Effector memory CD4-positive, alpha-beta T cell (primary cell): ENCODE measurements at regions not wholly inside any gene's neighbourhood (a gene's known extent, or its start where the extent isn't known, plus 50 kb on each side); places are given as distances from the start of the nearest gene placed in this dataset.
"Not testable (repeated sequence)": the region's sequence is repeated elsewhere in the genome, so short reads cannot be mapped to it uniquely, and the experiment has no call there.

Source experiments
- DNase-seq, 3 donors: peaks; one replicate each; pipeline ENCODE4 v3.0.0-alpha.2; 2020
- H3K27ac ChIP-seq: 2 replicates; pipeline ENCODE4 v1.7.0; 2013; ENCODE audit warnings: mild to moderate bottlenecking, low read length, moderate library complexity; ENCODE audit not compliant: insufficient read depth, poor library complexity, severe bottlenecking
- H3K27me3 ChIP-seq: replicated peaks from 2 replicates; pipeline ENCODE4 v1.7.0; 2013; ENCODE audit warnings: mild to moderate bottlenecking, low read length; ENCODE audit not compliant: insufficient read depth, control insufficient read depth, poor library complexity, severe bottlenecking
- H3K36me3 ChIP-seq: 2 replicates; pipeline ENCODE4 v1.7.0; 2013; ENCODE audit warnings: mild to moderate bottlenecking, low read length, moderate library complexity; ENCODE audit not compliant: control insufficient read depth, insufficient read depth
- H3K4me1 ChIP-seq: 2 replicates; pipeline ENCODE4 v1.7.0; 2013; ENCODE audit warnings: low read length, mild to moderate bottlenecking; ENCODE audit not compliant: control insufficient read depth, insufficient read depth, poor library complexity, severe bottlenecking
- H3K4me3 ChIP-seq: 2 replicates; pipeline ENCODE4 v1.7.0; 2013; ENCODE audit warnings: low read length, low read depth, mild to moderate bottlenecking; ENCODE audit not compliant: insufficient read depth, poor library complexity, severe bottlenecking
- H3K9me3 ChIP-seq: 2 replicates; pipeline ENCODE4 v1.7.0; 2013; ENCODE audit warnings: mild to moderate bottlenecking, low read length, moderate library complexity; ENCODE audit not compliant: control insufficient read depth

DNA sequence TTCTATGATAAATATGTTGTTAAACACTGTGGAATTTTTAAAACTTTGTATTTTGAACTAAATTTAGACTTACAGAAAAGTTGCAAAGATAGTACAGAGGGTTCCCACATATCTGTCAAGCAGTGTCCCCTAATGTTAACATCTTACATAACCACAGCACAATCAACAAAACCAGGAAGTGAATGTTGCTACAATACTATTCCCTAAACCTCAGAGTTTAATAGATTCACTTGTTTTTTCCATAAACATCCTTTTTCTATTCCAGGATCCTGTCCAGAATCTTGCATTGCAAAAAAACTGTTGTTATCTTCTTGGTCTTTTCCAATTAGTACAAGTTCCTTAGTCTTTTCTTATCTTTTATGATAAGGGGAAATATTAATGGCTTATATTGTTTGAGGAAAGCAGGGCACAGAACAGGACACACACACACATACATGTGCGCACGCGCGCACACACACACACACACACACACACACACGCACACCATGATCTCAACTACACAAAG lies 251.1 kb upstream of the TRIB2 start:
- no peak overlapping the region for H3K27ac ChIP-seq
- no peak for DNase-seq
- no peak overlapping the region for H3K4me3 ChIP-seq
- H3K9me3 ChIP-seq: no peaks in the 10 kb centered on the region
- no peaks in the 10 kb centered on the region for H3K27me3 ChIP-seq
- H3K4me1 ChIP-seq: no peaks in the 10 kb centered on the region
- no peaks in the 10 kb centered on the region for H3K36me3 ChIP-seq

- DNase-seq: no peak
- Histone ChIP-seq H3K36me3 (no peaks in the 10 kb centered on the region), H3K4me3 (no peak overlapping the region), H3K9me3 (no peaks in the 10 kb centered on the region), H3K27me3 (no peaks in the 10 kb centered on the region), H3K4me1 (no peaks in the 10 kb centered on the region), H3K27ac (no peak overlapping the region)
These were observed 249.4 kb upstream of the TRIB2 start for GRCh38 chr2:12467303-12467702.

GRCh38 chr2:12469141-12469561 lies 247.6 kb upstream of the TRIB2 start:
- Histone ChIP-seq H3K27ac (no peak overlapping the region), H3K4me3 (no peak overlapping the region), H3K9me3 (no peaks in the 10 kb centered on the region), H3K4me1 (no peaks in the 10 kb centered on the region), H3K27me3 (no peaks in the 10 kb centered on the region), H3K36me3 (no peaks in the 10 kb centered on the region)
- no peak for DNase-seq

DNA sequence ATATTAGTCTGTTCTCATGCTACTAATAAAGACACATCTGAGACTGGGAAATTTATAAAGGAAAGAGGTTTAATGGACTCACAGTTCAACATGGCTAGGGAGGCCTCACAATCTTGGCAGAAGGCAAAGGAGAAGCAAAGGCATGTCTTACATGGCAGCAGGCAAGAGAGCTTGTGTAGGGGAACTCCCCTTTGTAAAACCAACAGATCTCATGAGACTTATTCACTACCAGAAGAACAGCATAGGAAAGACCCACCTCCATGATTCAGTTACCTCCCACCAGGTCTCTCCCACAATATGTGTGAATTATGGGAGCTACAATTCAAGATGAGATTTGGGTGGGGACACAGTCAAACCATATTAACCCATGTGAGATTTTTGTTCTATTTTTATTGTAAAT lies 244.5 kb upstream of the TRIB2 start:
- H3K9me3 ChIP-seq, DNase-seq, H3K27me3 ChIP-seq, H3K4me1 ChIP-seq, H3K4me3 ChIP-seq, H3K27ac ChIP-seq, H3K36me3 ChIP-seq: not testable (repeated sequence)

- Histone ChIP-seq H3K27me3 (no peaks in the 10 kb centered on the region), H3K4me3 (no peak overlapping the region), H3K9me3 (no peaks in the 10 kb centered on the region), H3K27ac (no peak overlapping the region), H3K36me3 (no peaks in the 10 kb centered on the region), H3K4me1 (no peaks in the 10 kb centered on the region)
- DNase-seq: no peak
These were observed 238.3 kb upstream of the TRIB2 start for GRCh38 chr2:12478151-12479064.

GRCh38 chr2:12479065-12479601 lies 237.6 kb upstream of the TRIB2 start:
- Histone ChIP-seq H3K4me1 (no peaks in the 10 kb centered on the region), H3K27me3 (no peaks in the 10 kb centered on the region), H3K27ac (no peak overlapping the region), H3K36me3 (no peaks in the 10 kb centered on the region), H3K9me3 (no peaks in the 10 kb centered on the region), H3K4me3 (no peak overlapping the region)
- DNase-seq: no peak

DNA sequence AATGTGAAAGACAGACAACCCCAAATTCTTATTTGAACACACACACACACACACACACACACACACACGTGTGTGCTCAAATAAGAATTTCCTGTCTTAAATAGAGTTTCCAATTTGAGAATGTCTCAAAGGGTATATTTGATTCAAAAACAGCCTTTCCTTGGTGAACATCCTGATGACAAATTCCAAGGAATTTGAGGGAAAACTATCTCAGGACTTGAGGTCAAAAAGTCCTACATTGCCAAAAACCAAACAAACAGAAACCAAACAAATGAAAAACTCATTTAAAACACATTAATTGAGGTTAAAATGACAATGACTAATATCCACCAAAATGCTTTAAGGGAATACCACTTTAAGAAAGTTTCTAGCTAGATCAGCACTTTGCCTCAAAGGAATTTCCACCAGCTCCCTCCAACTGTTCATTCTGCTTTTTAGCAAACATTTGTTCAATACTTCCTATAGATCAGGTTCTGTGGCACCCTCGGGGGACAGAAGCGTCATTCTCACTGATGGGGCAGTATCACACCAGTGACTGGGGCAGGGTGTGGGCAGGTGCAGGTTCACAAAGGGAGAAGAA lies 232.1 kb upstream of the TRIB2 start:
- DNase-seq: no peak
- Histone ChIP-seq H3K9me3 (no peaks in the 10 kb centered on the region), H3K4me3 (no peak overlapping the region), H3K27me3 (no peaks in the 10 kb centered on the region), H3K36me3 (no peaks in the 10 kb centered on the region), H3K27ac (no peak overlapping the region), H3K4me1 (peaks cover 30% of the 10 kb centered on the region)

- Histone ChIP-seq H3K4me1 (peaks cover 30% of the 10 kb centered on the region), H3K9me3 (no peaks in the 10 kb centered on the region), H3K36me3 (no peaks in the 10 kb centered on the region), H3K4me3 (no peak overlapping the region), H3K27me3 (no peaks in the 10 kb centered on the region), H3K27ac (no peak overlapping the region)
- DNase-seq: no peak
These were observed 230.3 kb upstream of the TRIB2 start for GRCh38 chr2:12486205-12487118.

DNA sequence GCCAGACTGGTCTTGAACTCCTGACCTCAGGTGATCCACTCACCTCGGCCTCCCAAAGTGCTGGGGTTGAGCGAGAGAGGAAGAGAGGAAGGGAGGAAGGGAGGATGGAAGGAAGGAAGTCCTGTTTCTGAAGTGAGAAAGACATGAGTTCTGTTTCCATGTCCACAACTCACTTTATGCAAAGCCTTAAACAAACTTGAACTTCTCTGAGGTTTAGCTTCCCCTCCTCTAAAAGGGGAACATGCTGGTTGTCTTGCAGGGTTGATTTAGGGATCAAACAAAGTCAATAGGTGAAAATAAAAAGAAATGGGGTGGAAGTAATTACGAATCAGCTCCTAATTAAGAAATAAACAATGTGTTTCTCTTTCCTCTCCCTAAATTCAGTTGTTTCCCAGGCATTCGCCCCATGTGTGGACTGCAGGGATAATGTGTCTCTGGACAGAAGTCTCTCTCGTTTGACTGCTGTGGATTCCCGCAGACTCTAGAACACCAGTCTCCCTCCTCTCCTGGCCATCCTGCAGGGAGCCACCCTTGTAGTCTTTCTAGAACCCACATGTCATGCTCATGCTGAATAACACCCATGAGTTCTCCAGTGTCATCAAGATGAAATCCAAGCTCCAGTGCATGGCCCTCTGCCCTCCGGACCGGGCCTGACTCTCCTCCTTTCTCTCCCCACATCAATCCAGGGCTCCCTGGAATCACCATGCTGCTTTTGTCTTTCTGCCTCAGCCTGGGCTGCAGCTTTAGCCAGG lies 229.3 kb upstream of the TRIB2 start:
- no peak for DNase-seq
- no peaks in the 10 kb centered on the region for H3K9me3 ChIP-seq
- no peak overlapping the region for H3K27ac ChIP-seq
- H3K36me3 ChIP-seq: no peaks in the 10 kb centered on the region
- no peaks in the 10 kb centered on the region for H3K27me3 ChIP-seq
- H3K4me1 ChIP-seq: peaks cover 30% of the 10 kb centered on the region
- H3K4me3 ChIP-seq: no peak overlapping the region
